Glutamatergic neuron (in vitro differentiated cells): ENCODE measurements at regions not wholly inside any gene's neighbourhood (a gene's known extent, or its start where the extent isn't known, plus 50 kb on each side); places are given as distances from the start of the nearest gene placed in this dataset.

Source experiments
- DNase-seq: peaks from one replicate; pipeline ENCODE4 v3.0.0; 2022
- H3K27ac Mint-ChIP-seq: one replicate; pipeline ENCODE4 v1.8.0; 2020; ENCODE audit warnings: mild to moderate bottlenecking, mixed read lengths, inconsistent platforms; ENCODE audit not compliant: unreplicated experiment
- H3K27me3 Mint-ChIP-seq: one replicate; pipeline ENCODE4 v1.8.0; 2020; ENCODE audit warnings: mild to moderate bottlenecking, moderate library complexity, mixed read lengths, inconsistent platforms; ENCODE audit not compliant: unreplicated experiment
- H3K36me3 Mint-ChIP-seq: one replicate; pipeline ENCODE4 v1.8.0; 2020; ENCODE audit warnings: mild to moderate bottlenecking, mixed read lengths, inconsistent platforms; ENCODE audit not compliant: unreplicated experiment
- H3K4me1 Mint-ChIP-seq: one replicate; pipeline ENCODE4 v1.8.0; 2020; ENCODE audit warnings: mild to moderate bottlenecking, low read depth, mixed read lengths, inconsistent platforms; ENCODE audit not compliant: unreplicated experiment
- H3K4me3 Mint-ChIP-seq: one replicate; pipeline ENCODE4 v1.8.0; 2020; ENCODE audit warnings: mild to moderate bottlenecking, mixed read lengths, inconsistent platforms; ENCODE audit not compliant: unreplicated experiment
- H3K9me3 Mint-ChIP-seq: one replicate; pipeline ENCODE4 v1.8.0; 2020; ENCODE audit warnings: mild to moderate bottlenecking, moderate library complexity, mixed read lengths, inconsistent platforms; ENCODE audit not compliant: unreplicated experiment
- CTCF ChIP-seq: fragments of 200-600 bp; sonication (generic); IDR thresholded peaks from one replicate; pipeline ENCODE4 v1.5.0; 2021; ENCODE audit not compliant: partially characterized antibody, unreplicated experiment

GRCh38 chr16:55008836-55009510 lies 78.3 kb downstream of the IRX5 start:
- H3K4me1 Mint-ChIP-seq = no peaks in the 10 kb centered on the region
- H3K36me3 Mint-ChIP-seq = no peaks in the 10 kb centered on the region
- H3K27ac Mint-ChIP-seq = no peak overlapping the region
- DNase-seq = no peak
- no peaks in the 10 kb centered on the region for H3K27me3 Mint-ChIP-seq
- peaks cover 2% of the 10 kb centered on the region for H3K9me3 Mint-ChIP-seq
- H3K4me3 Mint-ChIP-seq = no peak overlapping the region
- no peak for TF ChIP-seq CTCF

DNA sequence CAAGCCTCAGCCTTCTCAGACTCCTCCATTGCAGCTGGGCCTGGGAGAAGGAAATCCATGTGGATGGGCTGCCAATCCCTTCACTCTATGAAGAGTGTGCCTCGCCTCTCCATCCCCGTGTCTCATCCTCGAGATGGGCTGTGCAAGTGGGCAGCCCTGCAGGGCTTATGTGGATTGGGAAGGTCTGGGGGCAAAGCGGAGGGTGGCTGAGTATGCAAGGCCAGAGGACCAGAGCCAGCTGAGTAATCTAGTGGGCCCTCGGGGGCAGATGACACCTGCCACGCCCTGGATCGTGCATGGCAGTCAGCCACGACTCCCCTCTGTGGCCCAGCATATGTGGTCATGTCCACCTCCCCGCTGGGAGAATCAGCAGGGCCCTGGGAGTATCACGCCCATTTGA lies 78.9 kb downstream of the IRX5 start:
- H3K4me3 Mint-ChIP-seq = no peak overlapping the region
- DNase-seq = no peak
- no peak overlapping the region for H3K27ac Mint-ChIP-seq

DNA sequence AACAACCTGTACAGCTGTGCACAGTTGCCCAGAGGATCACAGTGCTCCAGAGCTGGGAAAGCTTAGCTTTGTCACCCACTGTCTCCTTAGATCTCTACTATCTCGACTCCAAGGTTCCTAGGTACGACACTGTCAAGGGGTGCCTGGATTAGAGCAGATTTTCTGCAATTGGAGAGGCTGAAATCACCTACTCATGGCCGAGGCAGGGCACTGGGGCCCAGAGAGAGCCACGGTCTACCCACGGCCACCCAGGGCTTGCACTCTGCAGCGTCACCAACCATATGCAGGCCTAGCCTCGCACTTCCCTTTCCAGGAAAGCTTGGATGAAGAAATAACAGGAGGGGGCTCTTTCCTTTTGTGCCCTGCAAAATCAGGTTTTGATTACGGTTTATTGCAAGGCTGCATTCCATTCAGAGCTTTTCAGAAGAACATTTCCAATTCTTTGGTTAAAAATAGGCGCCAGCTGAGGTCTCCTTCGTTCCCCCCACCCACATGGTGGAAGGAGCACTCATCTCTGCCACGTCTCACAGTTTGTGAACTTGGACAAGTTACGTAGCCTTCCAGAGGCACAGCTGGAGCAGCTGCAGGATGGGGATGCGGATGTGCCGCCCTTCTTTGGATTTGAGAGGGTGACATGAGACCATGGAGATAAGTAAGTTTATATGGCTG lies 80.0 kb downstream of the IRX5 start:
- no peak for DNase-seq
- H3K4me3 Mint-ChIP-seq = no peak overlapping the region
- no peak for TF ChIP-seq CTCF
- H3K36me3 Mint-ChIP-seq = no peaks in the 10 kb centered on the region
- no peaks in the 10 kb centered on the region for H3K27me3 Mint-ChIP-seq
- H3K27ac Mint-ChIP-seq = no peak overlapping the region
- no peaks in the 10 kb centered on the region for H3K4me1 Mint-ChIP-seq
- peaks cover 2% of the 10 kb centered on the region for H3K9me3 Mint-ChIP-seq

More for the DNA sequence above, 78.9 kb downstream of the IRX5 start:
- Mint-ChIP-seq H3K4me1 (no peaks in the 10 kb centered on the region), H3K36me3 (no peaks in the 10 kb centered on the region), H3K9me3 (peaks cover 2% of the 10 kb centered on the region), H3K27me3 (no peaks in the 10 kb centered on the region)
- TF ChIP-seq CTCF = no peak

DNA sequence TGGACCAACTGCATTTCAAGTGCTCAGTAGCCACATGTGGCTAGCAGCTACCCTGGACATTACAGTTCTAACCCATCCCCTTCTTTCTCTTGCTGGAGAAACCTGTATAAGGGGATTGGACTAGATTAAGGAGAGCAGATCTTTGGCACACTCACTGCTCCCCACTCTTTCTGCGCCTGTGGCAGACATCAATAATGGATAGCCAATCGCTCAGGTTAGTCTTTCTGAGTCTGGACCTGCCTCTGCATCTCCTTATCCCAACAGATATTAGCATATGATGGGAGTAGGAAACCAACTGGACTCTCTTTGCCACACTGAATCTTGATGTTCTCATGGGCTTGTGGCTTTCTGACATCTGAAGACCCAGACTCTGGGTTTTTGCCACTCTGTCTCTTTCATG lies 81.7 kb downstream of the IRX5 start:
- Mint-ChIP-seq H3K36me3 (no peaks in the 10 kb centered on the region), H3K4me3 (no peak overlapping the region), H3K9me3 (no peaks in the 10 kb centered on the region), H3K27ac (no peak overlapping the region), H3K27me3 (peaks cover under 1% of the 10 kb centered on the region), H3K4me1 (peaks cover 2% of the 10 kb centered on the region)
- DNase-seq = no peak
- no peak for TF ChIP-seq CTCF

GRCh38 chr16:55012793-55013192 lies 82.1 kb downstream of the IRX5 start:
- Mint-ChIP-seq H3K36me3 (no peaks in the 10 kb centered on the region), H3K27ac (no peak overlapping the region), H3K4me1 (peaks cover 2% of the 10 kb centered on the region), H3K27me3 (peaks cover 3% of the 10 kb centered on the region), H3K4me3 (no peak overlapping the region), H3K9me3 (no peaks in the 10 kb centered on the region)
- no peak for TF ChIP-seq CTCF
- no peak for DNase-seq
